ENCODE measurements at regions not wholly inside any gene's neighbourhood (a gene's known extent, or its start where the extent isn't known, plus 50 kb on each side); places are given as distances from the start of the nearest gene placed in this dataset.
"Not testable (repeated sequence)": the region's sequence is repeated elsewhere in the genome, so short reads cannot be mapped to it uniquely, and the experiment has no call there.

GRCh38 chr10:76657337-76658012 is 980.1 kb downstream of the KCNMA1 start:
- no peak for DNase-seq (ENCODE audit: low spot score)

DNA sequence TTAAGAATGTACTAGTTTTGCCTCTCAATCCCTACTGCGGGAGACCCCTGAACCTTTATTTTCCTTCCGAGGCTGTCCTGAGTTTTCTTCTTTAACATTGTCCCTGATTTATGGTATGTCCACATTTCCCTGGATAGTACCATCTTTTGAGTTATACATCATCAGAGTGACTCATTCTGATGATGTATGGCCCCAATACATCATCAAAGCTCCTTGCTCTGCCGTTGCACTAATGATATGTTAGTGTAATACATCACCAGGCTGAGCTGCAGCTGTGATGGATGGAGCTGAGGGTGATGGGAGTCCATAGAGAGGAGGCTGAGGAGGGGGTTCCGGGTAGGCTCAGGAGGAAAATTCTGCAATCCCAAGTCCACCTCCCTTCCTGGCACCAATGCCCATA is 986.5 kb downstream of the KCNMA1 start:
- no peak for DNase-seq (ENCODE audit: low spot score)

DNA sequence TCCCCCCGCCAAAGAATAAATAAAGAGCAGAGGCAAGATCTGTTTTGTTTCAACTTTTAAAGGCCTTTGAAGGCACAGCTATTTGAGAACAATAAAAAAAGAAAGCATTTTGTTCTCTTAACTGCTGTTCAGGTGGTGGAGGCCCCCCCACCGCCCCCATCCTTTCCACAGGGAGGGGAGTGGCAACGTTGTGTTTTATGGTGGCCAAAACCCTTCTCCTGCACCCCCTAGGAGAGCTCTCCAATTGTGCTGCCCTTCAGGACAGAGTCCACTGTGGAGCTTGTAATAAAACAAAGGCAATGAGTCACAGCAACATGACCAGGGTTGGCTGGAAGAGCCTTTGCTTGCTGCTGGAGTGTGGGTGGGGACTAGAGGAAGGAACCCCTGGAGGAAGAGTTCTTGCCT is 987.9 kb downstream of the KCNMA1 start:
- DNase-seq (ENCODE audit: low spot score): peak; percentile 43

- DNase-seq (ENCODE audit: low spot score): no peak
These were observed 988.4 kb downstream of the KCNMA1 start for GRCh38 chr10:76649254-76649653.

DNA sequence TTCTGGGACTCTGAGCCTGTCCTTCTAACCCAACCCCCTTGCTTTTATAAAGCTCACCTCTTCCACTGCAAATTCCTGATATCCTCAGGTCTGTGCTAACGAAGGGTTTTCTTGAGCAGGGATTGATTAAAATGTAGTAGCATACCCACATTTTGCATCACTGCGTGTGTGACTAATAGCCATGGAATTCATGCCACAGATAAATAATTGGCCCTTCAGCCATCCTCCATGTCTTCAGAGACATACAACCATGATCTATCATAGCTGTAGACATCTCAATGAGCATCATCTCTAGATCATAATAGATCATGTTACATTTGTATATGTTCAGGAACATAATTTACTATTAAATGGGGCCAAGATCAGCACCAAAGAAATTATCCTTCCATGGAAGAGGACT is 990.3 kb downstream of the KCNMA1 start:
- no peak for DNase-seq (ENCODE audit: low spot score)

DNA sequence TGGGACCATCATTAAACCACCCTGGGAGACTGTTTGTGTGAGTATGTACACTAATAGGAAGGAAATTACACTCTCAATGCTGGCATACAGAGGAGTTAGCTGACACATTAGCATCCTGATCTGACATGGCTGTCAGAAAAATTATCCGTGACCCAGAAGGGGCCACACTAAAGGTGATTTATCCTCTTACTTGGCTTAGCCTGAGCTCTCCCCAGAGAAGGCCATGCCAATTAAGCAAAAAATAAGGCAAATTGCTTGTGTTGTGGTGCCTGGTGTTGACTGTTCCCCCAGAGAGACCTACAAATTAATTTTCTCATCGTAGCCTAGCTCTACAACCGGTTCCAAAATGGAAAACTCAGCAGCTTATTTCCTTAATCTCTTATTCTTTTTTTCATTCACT is 992.3 kb downstream of the KCNMA1 start:
- DNase-seq (ENCODE audit: low spot score): no peak

GRCh38 chr10:76644476-76644875 is 993.1 kb downstream of the KCNMA1 start:
- DNase-seq (ENCODE audit: low spot score): no peak

DNA sequence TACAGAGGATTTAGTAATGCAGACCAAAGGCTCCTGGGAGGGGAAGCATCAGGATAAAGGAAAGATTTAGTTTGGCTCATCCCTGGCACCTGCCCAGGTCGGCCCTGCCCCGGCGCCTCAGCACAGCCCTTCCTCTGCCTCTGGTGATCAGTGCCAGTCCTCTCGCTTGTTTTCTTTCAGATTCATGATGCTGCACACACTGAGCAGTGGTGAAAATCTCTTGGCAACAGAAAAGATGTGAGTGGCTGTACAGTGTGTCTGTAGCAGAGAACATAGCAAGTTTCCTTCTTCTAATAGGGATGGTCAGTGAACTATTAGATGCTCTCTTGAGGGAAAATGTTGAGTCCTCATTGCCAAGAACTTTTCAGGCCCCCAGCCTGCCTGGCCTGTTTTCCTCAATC is 994.1 kb downstream of the KCNMA1 start:
- no peak for DNase-seq (ENCODE audit: low spot score)

GRCh38 chr10:76642358-76642757 is 995.2 kb downstream of the KCNMA1 start:
- no peak for DNase-seq (ENCODE audit: low spot score)

GRCh38 chr10:76641215-76641614 is 996.4 kb downstream of the KCNMA1 start:
- no peak for DNase-seq (ENCODE audit: low spot score)

- DNase-seq (ENCODE audit: low spot score): no peak
These were observed 996.8 kb downstream of the KCNMA1 start for GRCh38 chr10:76640806-76641205.

DNA sequence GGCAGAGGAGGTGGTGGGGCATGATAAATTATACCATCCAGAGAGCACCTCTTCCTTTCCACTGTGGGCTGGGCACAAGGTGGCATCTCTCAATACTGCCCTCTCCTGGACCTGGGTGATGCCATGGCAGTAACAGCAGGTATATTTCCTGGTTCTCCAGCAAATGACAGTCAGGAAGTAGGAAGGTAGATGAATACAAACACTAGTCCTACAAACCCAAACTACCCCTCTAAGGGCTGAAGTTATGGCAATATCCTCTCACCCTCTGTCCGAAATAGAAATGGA is 1004.9 kb downstream of the KCNMA1 start:
- no peak for DNase-seq (ENCODE audit: low spot score)

DNA sequence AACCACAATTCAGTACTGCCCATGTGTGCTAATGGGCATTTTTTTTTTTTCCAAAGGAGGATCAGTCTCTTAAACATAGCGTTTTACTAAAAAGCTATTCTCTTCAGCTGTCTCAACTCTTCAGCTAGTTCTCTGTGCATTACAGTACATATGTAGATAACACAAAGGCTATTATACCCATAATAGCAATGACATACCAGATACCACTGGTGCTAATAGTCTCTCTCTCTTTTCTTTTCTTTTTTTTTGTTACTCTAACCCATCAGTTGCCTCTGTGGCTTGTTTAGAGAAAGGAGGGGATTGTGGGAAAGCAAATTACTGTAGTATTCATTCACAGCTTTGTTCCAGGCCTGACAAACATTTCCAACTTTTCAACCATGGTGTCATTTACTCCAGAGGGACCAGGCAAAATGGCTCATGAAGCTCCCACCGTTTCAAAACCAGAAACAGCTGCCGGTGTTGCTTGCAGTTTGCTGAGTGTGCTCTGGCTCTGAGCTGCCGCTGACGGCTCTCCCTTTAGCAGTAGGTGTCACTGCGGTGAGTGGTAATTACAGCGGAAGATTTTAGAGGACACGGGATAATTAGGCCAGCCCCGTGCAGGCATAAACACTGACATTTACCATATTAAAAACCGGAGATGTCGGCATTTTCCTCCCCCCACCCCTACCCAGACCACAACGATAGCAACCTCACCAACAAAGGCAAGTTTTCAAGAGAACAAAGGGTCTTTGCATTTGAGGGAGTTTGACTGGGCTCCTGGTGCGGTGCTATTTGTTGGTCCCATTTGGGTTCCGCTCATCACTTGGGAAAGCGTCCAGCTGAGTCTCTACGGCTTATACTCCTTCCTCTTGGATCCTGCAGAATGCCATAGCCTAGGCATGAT is 1005.5 kb downstream of the KCNMA1 start:
- no peak for DNase-seq (ENCODE audit: low spot score)

DNA sequence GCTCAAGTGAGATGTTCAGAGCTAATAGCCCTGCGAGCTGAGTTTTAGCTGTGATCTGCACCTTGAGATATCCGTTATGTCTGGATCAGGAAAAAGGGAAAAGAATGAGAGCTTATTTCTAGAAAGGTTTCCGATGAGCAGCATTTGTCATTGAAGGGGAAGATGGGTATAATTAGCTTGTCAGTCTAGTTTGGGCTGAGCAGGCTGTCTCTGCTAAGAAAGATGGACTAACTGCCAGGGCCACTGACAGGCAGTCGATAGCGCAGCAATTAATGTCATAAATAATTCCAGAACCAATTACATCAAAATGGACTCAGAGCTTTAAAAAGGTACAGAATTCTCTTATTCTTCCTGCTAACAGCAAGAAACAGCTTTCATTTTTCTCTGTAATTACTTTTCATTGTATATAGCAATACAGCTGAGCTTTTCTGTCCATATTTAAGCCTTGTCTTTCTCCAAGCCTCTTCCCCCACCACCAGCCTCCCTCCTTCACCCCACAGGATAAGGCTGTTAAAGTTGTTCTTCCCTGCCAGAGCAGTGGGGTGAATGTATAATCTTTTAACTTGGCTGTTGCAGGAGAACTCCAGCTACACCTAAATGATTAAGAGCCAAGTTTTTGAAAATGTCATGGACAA is 1006.5 kb downstream of the KCNMA1 start:
- no peak for DNase-seq (ENCODE audit: low spot score)

DNA sequence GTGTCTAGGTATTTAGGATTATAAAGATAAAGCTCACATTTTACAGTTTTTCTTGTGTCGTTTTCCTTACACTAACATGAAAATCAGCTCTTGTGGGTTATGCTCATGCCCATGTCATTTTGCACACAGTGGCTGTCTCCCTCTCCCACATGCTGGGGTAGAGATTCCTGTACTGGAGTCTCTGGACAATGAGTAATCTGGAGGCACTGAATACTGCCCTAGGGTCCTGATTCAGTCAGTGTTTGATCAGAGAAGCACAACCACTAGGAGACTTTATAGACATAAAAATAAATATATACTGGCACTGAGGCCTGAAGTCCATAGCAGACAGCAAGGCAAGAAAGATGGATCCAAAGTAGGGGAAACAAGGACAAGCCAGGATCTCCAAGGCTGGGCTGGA is 1008.8 kb downstream of the KCNMA1 start:
- no peak for DNase-seq (ENCODE audit: low spot score)

- no peak for DNase-seq (ENCODE audit: low spot score)
These were observed 1011.2 kb downstream of the KCNMA1 start for GRCh38 chr10:76626386-76626785.

- no peak for DNase-seq (ENCODE audit: low spot score)
These were observed 1013.1 kb downstream of the KCNMA1 start for GRCh38 chr10:76624470-76624869.

- no peak for DNase-seq (ENCODE audit: low spot score)
These were observed 1015.6 kb downstream of the KCNMA1 start for GRCh38 chr10:76621886-76622620.

GRCh38 chr10:76618641-76619040 is 1019.0 kb downstream of the KCNMA1 start:
- no peak for DNase-seq (ENCODE audit: low spot score)

DNA sequence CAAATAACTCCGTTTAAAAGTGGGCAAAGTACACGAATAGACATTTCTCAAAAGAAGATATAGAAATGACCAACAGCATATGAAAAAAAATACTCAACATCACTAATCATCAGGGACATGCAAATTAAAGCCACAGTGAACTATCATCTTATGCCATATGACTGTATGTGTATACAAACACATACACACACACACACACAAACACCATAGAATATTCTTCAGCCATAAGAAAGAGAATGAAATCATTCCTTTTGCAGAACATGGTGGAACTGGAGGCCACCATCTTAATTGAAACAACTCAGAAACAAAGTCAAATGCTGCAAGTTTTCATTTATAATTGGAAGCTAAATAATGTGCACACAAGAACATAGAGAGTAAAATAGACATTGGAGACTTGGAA is 1019.4 kb downstream of the KCNMA1 start:
- DNase-seq (ENCODE audit: low spot score): no peak

- not testable (repeated sequence) for DNase-seq (ENCODE audit: low spot score)
These were observed 1020.9 kb downstream of the KCNMA1 start for GRCh38 chr10:76616666-76617065.

DNA sequence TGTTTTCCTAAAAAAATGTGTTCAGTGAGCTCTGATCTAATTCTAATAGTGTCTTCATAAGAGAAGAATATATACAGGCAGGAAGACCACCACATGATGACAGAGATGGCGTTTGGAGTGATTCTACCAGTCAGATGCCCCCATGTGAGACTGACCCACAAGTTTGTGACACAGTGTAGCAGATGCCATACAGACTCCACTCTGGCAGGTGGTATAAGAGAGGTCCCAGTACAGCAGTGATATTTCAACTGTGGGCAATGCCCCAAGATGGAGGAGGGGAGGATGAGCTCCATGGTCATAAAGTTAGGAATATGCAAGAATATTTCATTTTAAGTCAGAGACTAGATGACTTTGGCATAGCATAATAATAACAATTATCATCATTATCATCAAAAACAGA is 1022.6 kb downstream of the KCNMA1 start:
- DNase-seq (ENCODE audit: low spot score): no peak
